Activated naive CD4-positive, alpha-beta T cell (primary cell): ENCODE measurements at regions not wholly inside any gene's neighbourhood (a gene's known extent, or its start where the extent isn't known, plus 50 kb on each side); places are given as distances from the start of the nearest gene placed in this dataset.
"Not testable (repeated sequence)": the region's sequence is repeated elsewhere in the genome, so short reads cannot be mapped to it uniquely, and the experiment has no call there.

Source experiments
- DNase-seq, 4 experiments: peaks; one replicate each; lab custom pipeline; 2025; lab: John Stamatoyannopoulos, UW

GRCh38 chr6:121020656-121021055, 313.6 kb downstream of the TBC1D32 start:
- no peak for DNase-seq

GRCh38 chr6:121008553-121008952, 325.7 kb downstream of the TBC1D32 start:
- DNase-seq = no peak

- DNase-seq = no peak
Measured at GRCh38 chr6:121006024-121006423, 328.3 kb downstream of the TBC1D32 start.

GRCh38 chr6:121000381-121000780, 333.9 kb downstream of the TBC1D32 start:
- DNase-seq = no peak

- no peak for DNase-seq
Measured at GRCh38 chr6:120996340-120996739, 337.9 kb downstream of the TBC1D32 start.

GRCh38 chr6:120994573-120994967, 339.7 kb downstream of the TBC1D32 start:
- no peak for DNase-seq

- DNase-seq = no peak
Measured at GRCh38 chr6:120993929-120994572, 340.2 kb downstream of the TBC1D32 start.

GRCh38 chr6:120992257-120992656, 342.0 kb downstream of the TBC1D32 start:
- no peak for DNase-seq

- no peak for DNase-seq
Measured at GRCh38 chr6:120990866-120991265, 343.4 kb downstream of the TBC1D32 start.

- no peak for DNase-seq
Measured at GRCh38 chr6:120981835-120982234, 352.4 kb downstream of the TBC1D32 start.

GRCh38 chr6:120966321-120966720, 368.0 kb downstream of the TBC1D32 start:
- no peak for DNase-seq

GRCh38 chr6:120965814-120966213, 368.5 kb downstream of the TBC1D32 start:
- no peak for DNase-seq

GRCh38 chr6:120960761-120961160, 373.5 kb downstream of the TBC1D32 start:
- DNase-seq = no peak

GRCh38 chr6:120954111-120954510, 380.2 kb downstream of the TBC1D32 start:
- DNase-seq = no peak

- DNase-seq = no peak
Measured at GRCh38 chr6:120951258-120951657, 383.0 kb downstream of the TBC1D32 start.

- DNase-seq = no peak
Measured at GRCh38 chr6:120947111-120947510, 387.2 kb downstream of the TBC1D32 start.

- DNase-seq = no peak
Measured at GRCh38 chr6:120945905-120946594, 388.2 kb downstream of the TBC1D32 start.

- no peak for DNase-seq
Measured at GRCh38 chr6:120938876-120939472, 395.3 kb downstream of the TBC1D32 start.

GRCh38 chr6:120938164-120938875, 396.0 kb downstream of the TBC1D32 start:
- DNase-seq = no peak

GRCh38 chr6:120935908-120936307, 398.4 kb downstream of the TBC1D32 start:
- DNase-seq = no peak

GRCh38 chr6:120935016-120935415, 399.3 kb downstream of the TBC1D32 start:
- DNase-seq = no peak

- DNase-seq = not testable (repeated sequence)
Measured at GRCh38 chr6:120931520-120932180, 402.6 kb downstream of the TBC1D32 start.
